Esophagus (tissue), 2 donors: ENCODE measurements at regions not wholly inside any gene's neighbourhood (a gene's known extent, or its start where the extent isn't known, plus 50 kb on each side); places are given as distances from the start of the nearest gene placed in this dataset.

Experiments
- H3K27ac ChIP-seq, 2 donors: one replicate each; pipeline ENCODE4 v1.5.1; 2013; ENCODE audit warnings: low read depth in 2 of 2, mild to moderate bottlenecking in 2 of 2, inconsistent platforms in 1 of 2, low read length in 1 of 2, moderate library complexity in 1 of 2
- H3K27me3 ChIP-seq, 2 donors: one replicate each; pipeline ENCODE4 v1.6.1; 2013; ENCODE audit warnings: low read length in 2 of 2, control low read depth in 1 of 2, mild to moderate bottlenecking in 1 of 2; ENCODE audit not compliant: insufficient read depth in 2 of 2, control insufficient read depth in 1 of 2
- H3K36me3 ChIP-seq, 2 donors: one replicate each; pipeline ENCODE4 v1.6.1; 2013; ENCODE audit warnings: low read length in 1 of 2; ENCODE audit not compliant: control insufficient read depth in 2 of 2, insufficient read depth in 2 of 2
- H3K4me1 ChIP-seq, 2 donors: one replicate each; pipeline ENCODE4 v1.6.1; 2013; ENCODE audit warnings: low read length in 1 of 2; ENCODE audit not compliant: control insufficient read depth in 2 of 2, insufficient read depth in 2 of 2
- H3K4me3 ChIP-seq, 2 donors: one replicate each; pipeline ENCODE4 v1.5.1; 2013; ENCODE audit warnings: low read length in 2 of 2, mild to moderate bottlenecking in 2 of 2, low read depth in 1 of 2, moderate library complexity in 1 of 2
- H3K9me3 ChIP-seq, 2 donors: one replicate each; pipeline ENCODE4 v1.6.1; 2013; ENCODE audit warnings: mild to moderate bottlenecking in 2 of 2, low read depth in 1 of 2, low read length in 1 of 2, moderate library complexity in 1 of 2; ENCODE audit not compliant: control insufficient read depth in 2 of 2, insufficient read depth in 1 of 2
- WGBS, 2 donors: extraction: QIAGEN DNeasy Blood & Tissue Kit; methylation state at CpG; one replicate each; pipeline ENCODE4 v1.1.7; 2013; 5-methylcytosine and 5-hydroxymethylcytosine counted together
- donor health status: healthy with polysubstance abuse.
- donor health status: Bipolar disorder and iron deficiency.

DNA sequence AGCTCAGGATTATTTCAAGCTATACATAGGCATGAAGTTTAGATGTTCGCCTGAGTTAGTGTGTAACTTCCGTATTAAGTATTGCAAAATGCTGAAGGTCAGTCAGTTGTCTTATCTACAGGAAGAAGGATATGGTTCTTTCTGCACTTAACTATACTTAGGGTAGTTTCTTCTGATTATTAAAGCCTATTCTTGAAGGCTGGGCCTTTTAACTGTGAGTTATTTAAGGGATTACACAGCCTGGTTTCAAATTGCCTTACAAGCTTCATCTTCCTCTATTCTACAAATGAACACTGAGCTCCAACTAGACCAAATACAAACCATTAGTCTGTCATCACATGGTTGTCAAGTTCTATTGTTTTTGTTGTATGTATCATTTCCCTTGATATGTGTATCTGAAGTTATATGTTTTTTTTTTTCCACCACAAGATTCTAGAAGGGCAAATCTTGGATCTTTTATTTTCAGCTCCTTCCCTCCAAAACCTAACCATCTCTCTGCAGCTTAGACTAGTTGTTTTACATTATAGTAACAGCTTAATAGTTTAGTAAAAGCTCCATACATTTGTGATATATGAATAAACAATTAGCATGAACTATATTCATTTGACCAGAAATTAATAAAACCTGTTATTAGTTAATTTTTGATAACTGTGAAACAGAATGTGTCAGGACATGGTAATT lies 272.9 kb upstream of the KCNMB2 start:
- Histone ChIP-seq H3K36me3 (no peaks in the 10 kb centered on the region), H3K27ac (no peak overlapping the region), H3K4me1 (no peaks in the 10 kb centered on the region), H3K4me3 (no peak overlapping the region), H3K9me3 (no peaks in the 10 kb centered on the region), H3K27me3 (no peaks in the 10 kb centered on the region)
- WGBS, 2 donors: 56 to 85% methylated on average over 2 of the region's 2 CpGs

DNA sequence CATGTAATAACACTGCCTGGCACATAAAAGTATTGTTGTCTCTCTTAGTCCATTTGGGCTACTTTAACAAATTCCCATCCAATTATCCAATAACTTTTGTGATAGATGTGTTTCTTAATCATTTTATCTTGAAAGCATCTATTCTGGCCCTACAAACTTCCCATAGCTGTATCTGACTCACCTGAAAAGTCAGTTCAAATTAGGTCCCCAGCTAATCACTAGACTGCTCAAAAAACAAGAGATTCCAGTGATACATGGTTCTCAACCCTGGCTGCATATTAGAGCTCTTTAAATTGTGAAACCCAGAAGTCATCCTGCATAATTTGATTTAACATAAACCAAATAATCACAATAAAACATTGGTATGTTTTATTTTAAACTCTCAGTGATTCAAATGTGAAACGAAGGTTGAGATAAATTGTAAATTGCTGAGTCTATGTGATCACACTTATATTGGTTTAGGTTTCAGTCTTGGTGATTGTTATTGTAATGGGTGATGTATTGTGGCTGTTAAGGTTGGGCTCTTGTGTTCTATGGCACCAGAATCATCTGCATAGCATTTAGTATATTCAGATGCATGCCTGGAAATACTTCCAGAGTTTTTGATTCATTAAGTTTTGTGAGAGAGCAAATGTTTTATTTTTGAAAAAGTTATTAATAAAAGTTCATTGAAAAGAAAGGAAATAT lies 268.9 kb upstream of the KCNMB2 start:
- Histone ChIP-seq H3K27me3 (no peaks in the 10 kb centered on the region), H3K36me3 (no peaks in the 10 kb centered on the region), H3K4me3 (no peak overlapping the region), H3K27ac (no peak overlapping the region), H3K9me3 (no peaks in the 10 kb centered on the region), H3K4me1 (no peaks in the 10 kb centered on the region)
- 66 to 73% methylated on average over 1 of the region's 1 CpG for WGBS, 2 donors

DNA sequence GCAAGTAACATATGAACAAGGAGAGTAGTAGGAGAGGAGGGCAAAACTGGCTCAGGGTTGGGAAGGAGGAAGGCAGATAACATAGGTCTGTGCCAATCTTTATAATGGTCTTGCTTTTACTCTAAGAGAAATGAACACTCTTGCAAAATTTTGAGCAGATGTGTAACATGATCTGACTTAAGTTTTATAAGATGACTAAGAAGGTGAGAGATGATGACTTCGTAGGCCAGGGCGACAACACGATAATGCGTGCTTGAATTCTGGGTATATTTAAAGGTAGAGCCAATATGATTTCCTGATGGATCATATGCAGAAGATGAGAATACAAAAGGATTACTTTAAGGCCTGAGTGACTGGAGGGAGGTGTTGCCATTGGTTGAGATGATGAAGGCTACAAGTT lies 265.4 kb upstream of the KCNMB2 start:
- no peaks in the 10 kb centered on the region for H3K9me3 ChIP-seq
- H3K4me1 ChIP-seq: no peaks in the 10 kb centered on the region
- H3K27me3 ChIP-seq: no peaks in the 10 kb centered on the region
- 96 to 97% methylated on average over 4 of the region's 4 CpGs for WGBS, 2 donors
- H3K36me3 ChIP-seq: no peaks in the 10 kb centered on the region
- no peak overlapping the region for H3K4me3 ChIP-seq
- H3K27ac ChIP-seq: no peak overlapping the region

DNA sequence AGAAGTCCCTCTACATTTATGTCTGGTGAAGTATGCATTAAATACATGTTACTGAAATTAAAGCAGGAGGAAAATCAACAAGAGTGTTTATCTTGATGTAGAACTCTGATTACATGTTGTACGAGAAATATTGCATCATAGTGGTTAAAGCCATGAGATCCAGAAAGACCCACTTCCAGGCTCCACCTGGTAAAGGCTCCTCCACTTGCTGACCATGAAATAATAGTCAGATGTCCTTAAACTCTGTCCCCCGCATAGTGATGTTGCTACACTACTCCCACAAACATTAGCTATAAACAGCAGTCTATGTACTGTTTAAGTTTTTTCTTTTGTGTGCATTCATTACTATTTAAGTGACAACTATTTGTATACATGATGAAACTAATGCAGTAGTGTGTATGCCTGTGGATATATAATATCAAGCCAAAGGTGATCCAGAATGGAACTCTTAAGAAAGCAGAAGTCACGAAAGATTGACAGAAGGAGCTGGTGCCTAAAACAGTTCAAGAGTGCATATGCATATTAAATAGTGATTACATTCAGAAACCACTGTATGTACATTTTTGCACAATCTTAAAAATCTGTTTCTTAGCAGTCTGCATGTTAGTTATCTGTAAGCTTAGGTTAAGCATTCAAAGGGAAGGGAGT lies 264.4 kb upstream of the KCNMB2 start:
- H3K27me3 ChIP-seq: no peaks in the 10 kb centered on the region
- H3K4me3 ChIP-seq: no peak overlapping the region
- no peaks in the 10 kb centered on the region for H3K36me3 ChIP-seq
- H3K27ac ChIP-seq: no peak overlapping the region
- H3K4me1 ChIP-seq: no peaks in the 10 kb centered on the region
- no peaks in the 10 kb centered on the region for H3K9me3 ChIP-seq
- 81 to 90% methylated on average over 3 of the region's 3 CpGs for WGBS, 2 donors

DNA sequence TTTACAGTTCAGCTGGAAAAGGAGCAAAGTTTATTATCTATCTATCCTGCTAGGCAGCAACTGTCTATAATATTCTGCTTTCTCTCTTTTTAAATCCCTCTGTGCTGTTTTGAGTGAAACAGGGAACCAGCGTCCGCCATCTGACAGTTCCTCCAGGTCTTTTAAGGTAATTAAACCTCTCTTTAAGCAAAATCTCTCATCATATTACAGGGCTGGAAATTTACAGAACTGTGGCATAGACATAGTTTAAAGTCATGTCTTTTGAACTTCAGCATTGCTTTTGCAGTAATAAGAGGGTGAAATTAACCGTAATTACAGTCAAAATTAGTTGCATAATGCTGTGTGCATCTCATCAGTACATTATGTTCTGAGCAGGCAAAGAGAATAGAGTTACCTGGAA lies 263.4 kb upstream of the KCNMB2 start:
- no peak overlapping the region for H3K4me3 ChIP-seq
- no peaks in the 10 kb centered on the region for H3K27me3 ChIP-seq
- H3K27ac ChIP-seq: no peak overlapping the region
- no peaks in the 10 kb centered on the region for H3K36me3 ChIP-seq
- H3K4me1 ChIP-seq: no peaks in the 10 kb centered on the region
- no peaks in the 10 kb centered on the region for H3K9me3 ChIP-seq
- 92 to 95% methylated on average over 3 of the region's 3 CpGs for WGBS, 2 donors

DNA sequence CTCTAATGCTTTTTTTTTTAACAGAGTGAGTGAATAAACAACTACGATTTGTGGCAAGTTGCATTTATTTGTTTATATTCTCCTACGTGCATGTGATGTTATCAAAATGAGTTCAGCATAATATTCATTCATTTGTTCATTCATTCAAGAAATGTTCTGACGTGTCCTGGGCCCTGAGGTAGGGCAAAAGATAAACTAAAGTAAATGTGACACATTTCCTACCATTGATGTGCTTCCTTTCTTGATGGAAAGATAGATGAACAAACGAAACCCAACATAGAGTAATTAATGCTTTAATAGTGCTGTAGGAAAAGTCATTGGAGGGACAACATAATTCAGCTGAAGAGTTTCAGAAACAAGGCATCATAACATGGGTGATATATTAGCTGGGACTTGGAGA lies 261.5 kb upstream of the KCNMB2 start:
- no peaks in the 10 kb centered on the region for H3K27me3 ChIP-seq
- H3K9me3 ChIP-seq: no peaks in the 10 kb centered on the region
- 78 to 83% methylated on average over 4 of the region's 4 CpGs for WGBS, 2 donors
- no peaks in the 10 kb centered on the region for H3K36me3 ChIP-seq
- no peak overlapping the region for H3K4me3 ChIP-seq
- H3K4me1 ChIP-seq: no peaks in the 10 kb centered on the region
- H3K27ac ChIP-seq: no peak overlapping the region

DNA sequence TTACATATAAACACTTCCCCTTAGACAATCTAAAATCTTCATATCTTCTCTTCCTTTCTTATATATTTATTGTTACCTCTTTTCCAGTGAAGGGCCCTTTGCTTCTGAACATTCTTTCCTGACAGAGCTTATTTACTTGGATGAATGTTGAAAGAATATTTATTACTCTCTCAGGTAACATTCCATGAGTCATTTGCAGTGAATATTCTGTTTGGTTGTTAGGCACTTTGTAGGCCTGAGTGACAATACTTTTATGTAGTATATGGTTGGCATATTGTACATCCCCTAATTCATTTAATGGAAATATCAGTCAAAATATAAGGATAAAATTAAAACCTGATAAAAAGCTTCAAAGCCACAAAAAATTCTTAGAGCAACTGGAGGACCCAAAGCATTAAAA lies 260.9 kb upstream of the KCNMB2 start:
- no peaks in the 10 kb centered on the region for H3K9me3 ChIP-seq
- H3K27me3 ChIP-seq: no peaks in the 10 kb centered on the region
- no peak overlapping the region for H3K4me3 ChIP-seq
- no peaks in the 10 kb centered on the region for H3K36me3 ChIP-seq
- no peaks in the 10 kb centered on the region for H3K4me1 ChIP-seq
- H3K27ac ChIP-seq: no peak overlapping the region

DNA sequence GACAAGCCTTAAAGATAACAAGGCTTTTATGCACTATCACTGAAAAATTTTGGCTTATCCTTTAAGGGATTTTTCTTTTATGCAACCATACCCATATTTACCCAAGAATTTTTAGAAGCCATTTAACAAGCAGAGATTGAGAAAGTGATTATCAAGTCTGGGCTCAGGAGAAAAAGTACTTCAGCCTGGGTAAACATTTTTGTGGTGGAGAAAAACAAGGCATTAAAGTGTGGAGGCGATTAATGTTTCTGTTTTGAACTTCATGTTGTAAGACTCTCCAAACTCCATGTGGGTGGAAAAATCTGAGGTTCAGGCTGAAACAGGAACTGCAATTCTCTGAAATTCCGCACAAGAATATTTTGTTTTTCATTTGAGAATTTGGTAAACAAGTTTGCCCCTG lies 260.4 kb upstream of the KCNMB2 start:
- no peaks in the 10 kb centered on the region for H3K9me3 ChIP-seq
- H3K27me3 ChIP-seq: no peaks in the 10 kb centered on the region
- H3K4me1 ChIP-seq: no peaks in the 10 kb centered on the region
- WGBS, 2 donors: 81% methylated on average over 2 of the region's 2 CpGs
- H3K27ac ChIP-seq: no peak overlapping the region
- H3K4me3 ChIP-seq: no peak overlapping the region
- H3K36me3 ChIP-seq: no peaks in the 10 kb centered on the region

DNA sequence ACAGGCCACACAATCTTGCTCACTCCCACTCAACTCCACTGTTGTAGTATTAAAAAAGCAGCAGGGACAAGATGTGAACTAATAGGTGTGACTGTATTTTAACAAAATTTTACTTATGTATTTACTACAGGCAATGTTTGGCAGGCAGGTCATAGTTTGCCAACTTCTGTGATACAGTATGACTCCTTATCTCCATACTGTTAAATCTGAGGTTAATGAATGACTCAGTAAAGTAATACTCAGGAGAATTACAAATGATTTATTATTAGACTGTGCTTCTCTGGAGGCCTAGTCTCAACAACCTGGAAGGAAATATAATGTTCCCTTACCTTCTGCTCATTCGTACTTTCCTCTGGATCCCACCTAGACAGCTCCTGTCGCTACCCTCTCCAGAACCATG lies 258.6 kb upstream of the KCNMB2 start:
- Histone ChIP-seq H3K4me1 (no peaks in the 10 kb centered on the region), H3K4me3 (no peak overlapping the region), H3K27ac (no peak overlapping the region), H3K27me3 (no peaks in the 10 kb centered on the region), H3K36me3 (no peaks in the 10 kb centered on the region), H3K9me3 (no peaks in the 10 kb centered on the region)
- 68 to 91% methylated on average over 2 of the region's 2 CpGs for WGBS, 2 donors

DNA sequence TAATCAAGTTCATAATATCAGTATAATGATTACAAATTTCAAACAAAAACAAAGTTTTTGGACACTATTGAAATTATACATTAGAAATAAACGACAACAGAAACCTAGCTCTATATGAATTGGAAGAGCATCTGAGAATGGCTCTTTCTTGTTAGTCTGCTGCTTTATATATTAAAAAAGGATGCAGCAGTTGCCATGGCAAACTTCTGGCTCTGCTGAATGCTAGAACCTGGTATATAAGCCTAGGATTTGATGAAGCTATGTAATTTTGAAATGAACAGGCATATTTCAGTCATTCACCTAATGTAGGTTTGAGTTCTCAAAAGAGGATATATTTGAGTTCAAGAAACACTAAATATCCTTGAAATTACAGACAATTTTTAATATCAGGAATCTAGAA lies 252.7 kb upstream of the KCNMB2 start:
- no peak overlapping the region for H3K27ac ChIP-seq
- H3K27me3 ChIP-seq: no peaks in the 10 kb centered on the region
- no peak overlapping the region for H3K4me3 ChIP-seq
- no peaks in the 10 kb centered on the region for H3K36me3 ChIP-seq
- H3K9me3 ChIP-seq: no peaks in the 10 kb centered on the region
- H3K4me1 ChIP-seq: no peaks in the 10 kb centered on the region
- WGBS, 2 donors: 94 to 97% methylated on average over 1 of the region's 1 CpG
